HepG2 (cell line): ENCODE measurements at regions not wholly inside any gene's neighbourhood (a gene's known extent, or its start where the extent isn't known, plus 50 kb on each side); places are given as distances from the start of the nearest gene placed in this dataset.

ENCODE experiments used
- ATAC-seq: fragments of 200-7000 bp; cut with Tn5 transposase; 3 replicates; pipeline ENCODE4 v1.9.1; 2020; ENCODE audit warnings: mild to moderate bottlenecking, moderate library complexity
- BruUV-seq: library from RNA; stranded (reverse); fragments of 400-500 nt; replicated peaks from 2 replicates; lab custom pipeline; 2021; lab: Mats Ljungman, UMichigan
- CTCF ChIA-PET: fragments of 300-600 bp; formaldehyde crosslinking; extraction: SDS; loops from one replicate; lab custom pipeline; 2021; ENCODE audit warnings: low total read pairs, inconsistent platforms, low intra/inter-chr PET ratio; lab: Yijun Ruan, JAX
- POLR2A ChIA-PET: fragments of 350-600 bp; sonication (Branson Sonifier 250); formaldehyde crosslinking; loops from one replicate; lab custom pipeline; 2020; ENCODE audit warnings: antibody characterized with exemption, inconsistent platforms; lab: Yijun Ruan, JAX
- DNase-seq: peaks from one replicate; pipeline ENCODE4 v3.0.0-alpha.2; 2015; ENCODE audit warnings: low spot score
- FAIRE-seq: peaks from 3 replicates; lab custom pipeline; 2011; peaks lifted over from hg19 to GRCh38; lab: Jason Lieb, UNC
- H2AFZ ChIP-seq: one replicate; pipeline ENCODE4 v1.6.1; 2011; ENCODE audit warnings: low read length, inconsistent platforms
- H3K27ac ChIP-seq: fragments of 300-600 bp; 3 replicates; pipeline ENCODE4 v1.8.0; 2011; ENCODE audit warnings: mixed run types, mild to moderate bottlenecking, mixed read lengths, low read length, inconsistent platforms; ENCODE audit not compliant: insufficient read depth; ENCODE audit errors: extremely low read length
- H3K27me3 ChIP-seq, 2 experiments: fragments of 200-600 bp in 1 of 2; 2 replicates in 1 of 2; 3 replicates in 1 of 2; pipeline versions ENCODE4 v1.6.0 to v1.8.0; 2011; ENCODE audit warnings: low read length in 2 of 2, mild to moderate bottlenecking in 2 of 2, moderate library complexity in 2 of 2, inconsistent platforms in 1 of 2; ENCODE audit not compliant: insufficient read depth in 2 of 2, control insufficient read depth in 1 of 2
- H3K36me3 ChIP-seq, 2 experiments: fragments of 200-600 bp in 1 of 2; replicated peaks in 1 of 2; 2 replicates in 1 of 2; 3 replicates in 1 of 2; pipeline versions ENCODE4 v1.5.1 to v1.8.0; 2011; ENCODE audit warnings: low read length in 2 of 2, inconsistent platforms in 1 of 2; ENCODE audit not compliant: insufficient read depth in 2 of 2, control insufficient read depth in 1 of 2
- H3K4me1 ChIP-seq: 2 replicates; pipeline ENCODE4 v1.5.1; 2012; ENCODE audit warnings: low read length, inconsistent platforms; ENCODE audit not compliant: insufficient read depth
- H3K4me2 ChIP-seq: 2 replicates; pipeline ENCODE4 v1.6.0; 2011; ENCODE audit warnings: low read depth, low read length, inconsistent platforms
- H3K4me3 ChIP-seq, 3 experiments: fragments of 200-600 bp in 1 of 3; sonication (generic), shearing (Covaris generic) in 1 of 3; replicated peaks in 1 of 3; 2 replicates each; pipeline ENCODE4 v1.5.1; 2011 to 2016; ENCODE audit warnings: low read length in 3 of 3, inconsistent platforms in 2 of 3, low read depth in 2 of 3, mild to moderate bottlenecking in 2 of 3, control low read depth in 1 of 3, mixed read lengths in 1 of 3; ENCODE audit not compliant: insufficient read depth in 1 of 3
- H3K79me2 ChIP-seq: one replicate; pipeline ENCODE4 v1.6.1; 2011; ENCODE audit warnings: low read length, inconsistent platforms; ENCODE audit not compliant: insufficient read depth
- H3K9ac ChIP-seq: 2 replicates; pipeline ENCODE4 v1.6.0; 2011; ENCODE audit warnings: mild to moderate bottlenecking, low read depth, low read length, inconsistent platforms; ENCODE audit not compliant: insufficient read depth
- H3K9me3 ChIP-seq: 2 replicates; pipeline ENCODE4 v1.5.1; 2012; ENCODE audit warnings: mild to moderate bottlenecking, low read length
- H4K20me1 ChIP-seq: 2 replicates; pipeline ENCODE4 v1.6.0; 2011; ENCODE audit warnings: inconsistent platforms, mild to moderate bottlenecking, low read length, moderate library complexity; ENCODE audit not compliant: insufficient read depth
- MATR3 ChIP-seq: sonication (generic); formaldehyde crosslinking; IDR thresholded peaks from 2 replicates; pipeline ENCODE4 v1.4.0; 2020; ENCODE audit warnings: missing genetic modification reagents
- NFE2L2 ChIP-seq: fragments of 150-350 bp; IDR thresholded peaks from 2 replicates; pipeline ENCODE4 v1.6.1; 2014; ENCODE audit warnings: low read length
- PTBP1 ChIP-seq: fragments of 200-400 bp; formaldehyde crosslinking; IDR thresholded peaks from 2 replicates; pipeline ENCODE4 v1.6.1; 2018; ENCODE audit warnings: low read length, low read depth; ENCODE audit not compliant: poor library complexity, severe bottlenecking
- SMARCC2 ChIP-seq: fragments of 450-650 bp; IDR thresholded peaks from 2 replicates; pipeline ENCODE4 v1.6.1; 2017; ENCODE audit warnings: antibody characterized with exemption, mild to moderate bottlenecking
- TBX2 ChIP-seq: sonication (generic); formaldehyde crosslinking; IDR thresholded peaks from 2 replicates; pipeline ENCODE4 v1.5.0; 2020; ENCODE audit warnings: missing genetic modification reagents, mild to moderate bottlenecking, borderline replicate concordance
- ZC3H4 ChIP-seq: sonication (generic); formaldehyde crosslinking; IDR thresholded peaks from 2 replicates; pipeline ENCODE4 v1.4.0; 2020; ENCODE audit warnings: missing genetic modification reagents, borderline replicate concordance
- ZNF713 ChIP-seq: sonication (generic); formaldehyde crosslinking; IDR thresholded peaks from 2 replicates; pipeline ENCODE4 v1.4.0; 2020; ENCODE audit warnings: mild to moderate bottlenecking, missing genetic modification reagents
- WGBS: methylation state at CpG from one replicate; pipeline ENCODE4 v1.1.6; 2017; ENCODE audit warnings: low lambda C conversion rate; 5-methylcytosine and 5-hydroxymethylcytosine counted together
- in situ Hi-C: cut with HindIII; loops from 2 replicates; pipeline ENCODE4 v1.10.0; 2017; ENCODE audit warnings: low pct_unique_long_range_greater_than_20kb; ENCODE audit not compliant: extremely low pct_ligation_motif_present
- intact Hi-C: fragments of 100-400 bp; cut with micrococcal nuclease; formaldehyde crosslinking; loops from one replicate; pipeline ENCODE4 v1.10.0; 2022; ENCODE audit not compliant: unreplicated experiment
- TF ChIP-seq, protein P1 (sequence below): sonication (generic); formaldehyde crosslinking; IDR thresholded peaks from 2 replicates; pipeline ENCODE4 v1.8.1; 2023; ENCODE audit warnings: missing genetic modification reagents, inconsistent platforms, borderline replicate concordance

DNA sequence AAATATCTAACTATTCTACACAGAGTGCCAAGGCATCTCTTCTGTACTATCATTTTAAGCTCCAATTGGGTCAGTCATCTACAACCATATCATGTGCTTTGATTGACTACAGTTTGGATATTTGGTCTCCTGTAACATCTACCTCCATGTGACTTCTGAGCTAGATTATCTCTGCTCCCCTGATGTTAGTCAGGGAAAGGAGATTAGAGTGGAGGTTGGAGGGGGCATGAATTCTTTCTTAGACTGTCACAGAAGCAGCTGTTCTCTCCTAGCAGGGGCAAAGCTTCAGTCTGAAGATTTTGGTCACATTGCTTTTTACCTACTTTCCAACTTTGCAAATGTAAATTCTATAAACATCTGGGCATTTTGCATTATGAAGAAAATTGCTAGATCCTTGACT lies 62.6 kb upstream of the C4orf54 start (continued):
- no peak for TF ChIP-seq TBX2 (CRISPR knock-in tag)
- TF ChIP-seq SMARCC2 = no peak
- no peak for TF ChIP-seq NFE2L2
- TF ChIP-seq PTBP1 = no peak
- TF ChIP-seq ZC3H4 (CRISPR knock-in tag) = no peak
- TF ChIP-seq, all 625 proteins: peak for 0

DNA sequence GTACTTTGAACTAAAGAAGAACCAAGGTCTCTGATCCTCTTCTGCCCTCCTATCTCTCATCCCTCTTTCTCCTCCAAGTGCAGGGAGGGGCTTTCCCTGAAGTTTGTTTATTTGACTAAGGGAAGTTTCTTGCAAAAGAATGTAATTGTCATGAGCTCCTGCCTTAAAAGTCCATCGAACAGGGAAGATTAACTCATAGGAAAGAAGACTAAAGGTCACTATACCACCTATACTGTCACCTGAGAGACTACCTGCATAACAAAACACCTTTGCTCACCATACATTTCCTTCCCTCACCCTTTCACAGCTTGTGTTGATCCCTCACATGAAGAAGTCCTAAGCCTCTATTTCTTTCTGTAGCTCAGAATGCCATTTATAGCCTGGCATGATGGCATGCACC lies 59.4 kb upstream of the C4orf54 start:
- H4K20me1 ChIP-seq = no peaks in the 10 kb centered on the region
- CTCF ChIA-PET = no interaction called here
- no peak for FAIRE-seq
- H3K27me3 ChIP-seq = peaks cover 0 to 4% of the 10 kb centered on the region in 2 experiments; a peak in 1 of 5 replicates
- TF ChIP-seq, protein P1, sequence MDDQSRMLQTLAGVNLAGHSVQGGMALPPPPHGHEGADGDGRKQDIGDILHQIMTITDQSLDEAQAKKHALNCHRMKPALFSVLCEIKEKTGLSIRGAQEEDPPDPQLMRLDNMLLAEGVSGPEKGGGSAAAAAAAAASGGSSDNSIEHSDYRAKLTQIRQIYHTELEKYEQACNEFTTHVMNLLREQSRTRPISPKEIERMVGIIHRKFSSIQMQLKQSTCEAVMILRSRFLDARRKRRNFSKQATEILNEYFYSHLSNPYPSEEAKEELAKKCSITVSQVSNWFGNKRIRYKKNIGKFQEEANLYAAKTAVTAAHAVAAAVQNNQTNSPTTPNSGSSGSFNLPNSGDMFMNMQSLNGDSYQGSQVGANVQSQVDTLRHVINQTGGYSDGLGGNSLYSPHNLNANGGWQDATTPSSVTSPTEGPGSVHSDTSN = no peak
- TF ChIP-seq MATR3 (CRISPR knock-in tag) (no peak), ZNF713 (CRISPR knock-in tag) (no peak)
- TF ChIP-seq, all 625 proteins: peak for 0
- no peak for DNase-seq
- Histone ChIP-seq H3K79me2 (no peaks in the 10 kb centered on the region), H2AFZ (no peak overlapping the region), H3K4me2 (no peak overlapping the region), H3K9ac (no peak overlapping the region), H3K4me3 (no peak overlapping the region), H3K4me1 (no peaks in the 10 kb centered on the region), H3K9me3 (no peaks in the 10 kb centered on the region), H3K27ac (no peak overlapping the region), H3K36me3 (no peaks in the 10 kb centered on the region)
- in situ Hi-C loops (no loop called here), intact Hi-C loops (no loop called here)
- ATAC-seq = no peak
- 8% methylated on average over 1 of the region's 1 CpG for WGBS
- POLR2A ChIA-PET = no interaction called here
- BruUV-seq = no TSS peak
